ENCODE measurements at regions not wholly inside any gene's neighbourhood (a gene's known extent, or its start where the extent isn't known, plus 50 kb on each side); places are given as distances from the start of the nearest gene placed in this dataset.
A peak's percentile ranks its signal among the peaks of the same experiment; 100 is the strongest.

DNA sequence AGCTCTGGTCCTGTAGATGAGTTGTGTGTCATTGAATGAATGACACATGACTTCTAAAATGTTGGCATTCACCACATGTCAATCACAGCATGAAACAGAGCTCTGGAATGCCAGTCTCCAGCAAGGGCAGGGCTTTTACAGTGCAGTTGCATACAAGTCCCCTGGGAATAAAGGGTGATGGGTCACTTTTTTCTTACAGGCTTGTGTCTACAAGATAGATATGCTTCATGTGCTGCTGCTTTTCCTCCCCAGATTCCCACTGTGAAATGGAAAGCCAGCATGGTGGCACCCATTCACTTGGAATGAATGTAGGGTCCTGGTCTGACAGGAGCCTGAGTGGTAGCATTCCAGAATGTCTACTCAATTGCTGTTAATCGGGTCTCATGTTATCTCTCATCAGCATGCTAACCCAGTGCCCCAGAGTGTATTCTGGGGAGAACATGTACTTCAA lies 159.1 kb upstream of the KIT start:
- H3K36me3 ChIP-seq (ENCODE audit: insufficient read depth in 1 of 2, low read depth in 1 of 2) = no peaks in the 10 kb centered on the region
- H3K27ac ChIP-seq = no peak overlapping the region
- intact Hi-C loops (cut with DNase I) = no loop called here
- WGBS, 3 donors = 46 to 75% (median 60%) methylated on average over 1 of the region's 1 CpG
- no peaks in the 10 kb centered on the region for H3K27me3 ChIP-seq (ENCODE audit: insufficient read depth in 3 of 3, low read length in 2 of 3)
- H3K4me1 ChIP-seq = no peaks in the 10 kb centered on the region
- H3K4me3 ChIP-seq = no peak overlapping the region
- ATAC-seq (peak in 2 of 4 donors; percentile 27 to 47), DNase-seq (no peak)
- TF ChIP-seq, protein P1, sequence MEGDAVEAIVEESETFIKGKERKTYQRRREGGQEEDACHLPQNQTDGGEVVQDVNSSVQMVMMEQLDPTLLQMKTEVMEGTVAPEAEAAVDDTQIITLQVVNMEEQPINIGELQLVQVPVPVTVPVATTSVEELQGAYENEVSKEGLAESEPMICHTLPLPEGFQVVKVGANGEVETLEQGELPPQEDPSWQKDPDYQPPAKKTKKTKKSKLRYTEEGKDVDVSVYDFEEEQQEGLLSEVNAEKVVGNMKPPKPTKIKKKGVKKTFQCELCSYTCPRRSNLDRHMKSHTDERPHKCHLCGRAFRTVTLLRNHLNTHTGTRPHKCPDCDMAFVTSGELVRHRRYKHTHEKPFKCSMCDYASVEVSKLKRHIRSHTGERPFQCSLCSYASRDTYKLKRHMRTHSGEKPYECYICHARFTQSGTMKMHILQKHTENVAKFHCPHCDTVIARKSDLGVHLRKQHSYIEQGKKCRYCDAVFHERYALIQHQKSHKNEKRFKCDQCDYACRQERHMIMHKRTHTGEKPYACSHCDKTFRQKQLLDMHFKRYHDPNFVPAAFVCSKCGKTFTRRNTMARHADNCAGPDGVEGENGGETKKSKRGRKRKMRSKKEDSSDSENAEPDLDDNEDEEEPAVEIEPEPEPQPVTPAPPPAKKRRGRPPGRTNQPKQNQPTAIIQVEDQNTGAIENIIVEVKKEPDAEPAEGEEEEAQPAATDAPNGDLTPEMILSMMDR (IDR thresholded peaks at IDR 0.05) = no peak
- H3K9me3 ChIP-seq = no peaks in the 10 kb centered on the region

DNA sequence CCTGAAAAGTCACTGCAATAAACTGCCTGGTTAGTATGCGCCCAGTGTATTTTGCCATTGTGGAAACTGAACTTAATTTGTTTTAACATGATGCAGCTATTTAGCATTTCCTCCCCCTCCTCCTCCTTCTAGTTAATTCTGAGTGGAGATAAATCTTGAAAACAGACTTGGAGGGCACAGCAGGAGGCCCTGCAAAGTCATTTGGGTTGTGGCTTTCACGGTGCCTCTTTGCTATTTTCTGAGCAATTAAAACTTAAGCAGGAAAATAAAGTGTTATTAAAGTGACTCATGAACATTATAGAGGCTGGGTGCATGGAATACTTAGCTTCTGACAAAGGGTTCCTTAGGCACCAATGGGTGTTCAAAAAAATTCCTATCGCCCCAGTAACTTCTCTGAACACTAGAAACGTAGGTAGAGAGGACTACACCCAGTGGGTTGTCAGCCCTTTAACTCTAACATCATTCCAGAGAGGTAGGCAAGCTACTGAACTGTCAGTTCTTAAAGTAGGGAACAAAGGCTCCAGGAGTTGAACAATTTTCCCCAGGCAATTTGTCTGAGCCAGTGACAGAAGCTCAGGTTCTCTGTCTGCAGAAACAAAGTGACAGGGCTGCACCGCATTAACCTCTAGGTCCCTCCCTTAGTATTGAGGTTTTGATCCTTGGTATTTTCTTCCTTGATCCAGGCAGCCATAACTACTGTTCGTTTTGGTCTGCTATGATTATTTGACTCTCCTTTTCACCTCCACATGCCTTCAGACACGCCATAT lies 158.3 kb upstream of the KIT start:
- Histone ChIP-seq H3K27me3 (ENCODE audit: insufficient read depth in 3 of 3, low read length in 2 of 3) (no peaks in the 10 kb centered on the region), H3K9me3 (no peaks in the 10 kb centered on the region), H3K4me1 (no peaks in the 10 kb centered on the region), H3K4me3 (no peak overlapping the region), H3K27ac (no peak overlapping the region), H3K36me3 (ENCODE audit: insufficient read depth in 1 of 2, low read depth in 1 of 2) (no peaks in the 10 kb centered on the region)
- DNase-seq (no peak), ATAC-seq (no peak)
- 64 to 80% (median 70%) methylated on average over 7 of the region's 7 CpGs for WGBS, 3 donors
- TF ChIP-seq, protein P1 (IDR thresholded peaks at IDR 0.05) = no peak
- intact Hi-C loops (cut with DNase I) = no loop called here

DNA sequence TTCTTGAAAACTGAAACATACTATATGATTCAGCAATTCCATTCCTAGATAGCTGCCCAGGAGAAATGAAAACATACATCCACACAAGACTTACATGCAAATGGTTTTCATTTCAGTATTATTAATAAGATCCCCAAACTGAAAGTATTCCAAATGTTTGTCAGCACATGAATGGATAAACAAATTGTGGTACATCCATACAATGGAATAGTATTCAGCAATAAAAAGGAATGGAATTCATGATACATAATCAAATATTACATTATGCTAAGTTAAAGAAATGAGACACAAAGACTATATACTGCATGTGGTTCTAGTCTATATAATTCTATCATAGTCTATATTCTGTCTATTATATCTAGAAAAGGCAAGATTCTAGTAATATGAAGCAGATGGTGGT lies 152.4 kb upstream of the KIT start:
- DNase-seq (no peak), ATAC-seq (no peak)
- no peaks in the 10 kb centered on the region for H3K4me1 ChIP-seq
- H3K36me3 ChIP-seq (ENCODE audit: insufficient read depth in 1 of 2, low read depth in 1 of 2) = no peaks in the 10 kb centered on the region
- no peak overlapping the region for H3K27ac ChIP-seq
- no peaks in the 10 kb centered on the region for H3K9me3 ChIP-seq
- TF ChIP-seq, protein P1 (IDR thresholded peaks at IDR 0.05) = no peak
- no peak overlapping the region for H3K4me3 ChIP-seq
- H3K27me3 ChIP-seq (ENCODE audit: insufficient read depth in 3 of 3, low read length in 2 of 3) = no peaks in the 10 kb centered on the region
- intact Hi-C loops (cut with DNase I) = no loop called here

DNA sequence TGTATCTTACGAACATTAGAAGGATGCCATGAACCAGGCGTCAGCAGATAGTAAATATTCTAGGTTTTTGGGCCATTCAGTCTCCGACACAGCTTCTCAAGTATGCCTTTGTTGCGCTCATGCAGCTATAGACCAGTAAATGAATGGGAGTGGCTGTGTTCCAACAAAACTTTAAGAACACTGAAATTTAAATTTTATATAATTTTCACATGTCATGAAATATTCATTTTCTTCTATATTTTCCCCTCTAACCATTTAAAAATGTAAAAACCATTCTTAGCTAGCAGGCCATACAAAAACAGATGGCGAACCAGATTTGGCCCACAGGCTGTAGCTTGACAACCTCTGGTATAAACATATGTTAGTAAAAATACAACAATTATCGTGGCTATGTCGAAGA lies 151.8 kb upstream of the KIT start:
- H3K4me1 ChIP-seq = no peaks in the 10 kb centered on the region
- no peaks in the 10 kb centered on the region for H3K9me3 ChIP-seq
- H3K27me3 ChIP-seq (ENCODE audit: insufficient read depth in 3 of 3, low read length in 2 of 3) = no peaks in the 10 kb centered on the region
- H3K4me3 ChIP-seq = no peak overlapping the region
- H3K36me3 ChIP-seq (ENCODE audit: insufficient read depth in 1 of 2, low read depth in 1 of 2) = no peaks in the 10 kb centered on the region
- TF ChIP-seq, protein P1 (IDR thresholded peaks at IDR 0.05) = no peak
- no peak overlapping the region for H3K27ac ChIP-seq
- intact Hi-C loops (cut with DNase I) = no loop called here
- no peak for ATAC-seq
- DNase-seq = no peak
- 94 to 97% (median 95%) methylated on average over 7 of the region's 7 CpGs for WGBS, 3 donors

DNA sequence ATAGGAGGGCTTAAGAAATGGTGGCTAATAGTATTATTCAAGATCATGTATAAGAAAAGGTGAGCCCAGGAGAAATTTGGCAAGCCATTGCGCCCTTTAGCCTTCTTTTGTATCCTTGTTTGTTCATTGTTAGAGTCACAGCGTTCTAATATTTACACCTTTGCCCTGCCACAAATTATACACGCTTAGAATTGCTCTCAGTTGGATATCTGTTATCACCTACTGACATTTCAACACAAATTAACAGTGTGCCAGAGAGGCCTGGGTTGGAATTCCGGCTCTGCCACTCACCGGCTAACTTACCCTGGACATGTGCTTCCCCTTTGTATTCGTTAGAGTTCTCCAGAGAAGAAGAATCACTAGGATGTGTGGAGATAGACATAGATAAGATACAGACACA lies 148.7 kb upstream of the KIT start:
- WGBS, 3 donors = 83 to 91% (median 86%) methylated on average over 6 of the region's 6 CpGs
- Histone ChIP-seq H3K27me3 (ENCODE audit: insufficient read depth in 3 of 3, low read length in 2 of 3) (peaks cover 0 to 2% (median 0%) of the 10 kb centered on the region in 3 donors), H3K36me3 (ENCODE audit: insufficient read depth in 1 of 2, low read depth in 1 of 2) (no peaks in the 10 kb centered on the region), H3K27ac (no peak overlapping the region), H3K4me3 (no peak overlapping the region), H3K4me1 (no peaks in the 10 kb centered on the region), H3K9me3 (no peaks in the 10 kb centered on the region)
- intact Hi-C loops (cut with DNase I) = no loop called here
- TF ChIP-seq, protein P1 (IDR thresholded peaks at IDR 0.05) = no peak
- no peak for DNase-seq
- no peak for ATAC-seq

Data from psoas muscle (tissue), 7 donors.